ENCODE measurements at regions not wholly inside any gene's neighbourhood (a gene's known extent, or its start where the extent isn't known, plus 50 kb on each side); places are given as distances from the start of the nearest gene placed in this dataset.

DNA sequence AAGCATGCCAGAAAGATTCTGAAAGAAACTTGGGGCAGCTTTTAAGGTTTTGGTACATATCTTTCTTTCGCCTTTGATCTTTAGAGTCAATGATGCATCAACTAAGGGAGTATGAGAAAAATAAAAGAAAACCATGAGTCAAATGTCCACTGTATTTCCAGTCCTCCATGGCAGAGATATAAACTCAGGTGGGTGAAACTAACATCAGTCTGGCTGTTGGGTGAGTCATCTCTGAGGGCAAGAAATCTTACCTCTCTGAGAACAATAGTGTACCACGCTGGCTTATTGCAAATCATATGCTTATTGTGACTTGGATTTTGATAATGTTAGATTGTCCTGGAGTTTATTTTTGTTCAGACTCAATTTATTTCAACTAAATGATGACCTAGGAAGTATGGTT, 521.0 kb downstream of the PLCL1 start:
- DNase-seq = no peak

- no peak for DNase-seq
Measured at GRCh38 chr2:198324071-198324470, 519.7 kb downstream of the PLCL1 start.

DNA sequence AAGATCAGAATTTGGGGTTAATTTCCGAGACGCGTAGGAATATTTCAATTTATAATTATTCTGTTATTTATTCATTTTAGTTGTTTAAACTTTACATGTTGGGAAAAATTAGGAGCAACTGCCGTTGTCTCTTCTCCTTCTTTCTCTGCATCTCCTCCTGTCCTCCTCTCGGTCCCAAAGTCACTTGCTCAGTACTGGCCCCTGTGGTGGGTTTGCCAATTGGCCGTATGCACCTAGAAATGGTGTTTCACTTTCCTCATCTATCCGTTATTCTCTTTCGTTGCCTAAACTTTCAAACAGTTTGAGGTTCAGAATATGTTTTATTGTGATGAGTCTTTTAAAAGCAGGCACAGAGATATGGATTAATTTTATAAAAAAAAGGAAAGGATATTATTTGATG, 517.9 kb downstream of the PLCL1 start:
- DNase-seq = no peak

GRCh38 chr2:198321522-198322088, 517.2 kb downstream of the PLCL1 start:
- DNase-seq = no peak

- no peak for DNase-seq
Measured at GRCh38 chr2:198316852-198317396, 512.5 kb downstream of the PLCL1 start.

GRCh38 chr2:198315791-198316630, 511.6 kb downstream of the PLCL1 start:
- DNase-seq = no peak

- DNase-seq = peak; percentile 64
Measured at GRCh38 chr2:198314559-198315153, 510.3 kb downstream of the PLCL1 start.

- DNase-seq = no peak
Measured at GRCh38 chr2:198312596-198313483, 508.4 kb downstream of the PLCL1 start.

DNA sequence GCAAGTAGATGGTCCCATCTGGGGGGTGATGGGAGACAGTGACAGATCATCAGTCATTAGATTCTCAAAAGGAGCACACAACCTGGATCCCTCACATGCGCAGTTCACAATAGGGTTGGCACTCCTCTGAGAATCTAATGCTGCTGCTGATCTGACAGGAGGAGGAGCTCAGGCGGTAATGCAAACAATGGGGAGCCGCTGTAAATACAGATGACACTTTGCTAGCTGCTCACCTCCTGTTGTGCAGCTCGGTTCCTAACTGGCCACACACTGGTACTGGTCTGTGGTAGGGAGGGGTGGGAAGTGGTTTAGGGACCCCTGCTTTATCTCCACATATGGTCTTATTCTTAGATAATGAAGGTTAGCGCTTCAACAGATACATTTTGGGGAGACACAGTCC, 506.6 kb downstream of the PLCL1 start:
- no peak for DNase-seq

- DNase-seq = peak; percentile 50
Measured at GRCh38 chr2:198309673-198310280, 505.4 kb downstream of the PLCL1 start.

DNA sequence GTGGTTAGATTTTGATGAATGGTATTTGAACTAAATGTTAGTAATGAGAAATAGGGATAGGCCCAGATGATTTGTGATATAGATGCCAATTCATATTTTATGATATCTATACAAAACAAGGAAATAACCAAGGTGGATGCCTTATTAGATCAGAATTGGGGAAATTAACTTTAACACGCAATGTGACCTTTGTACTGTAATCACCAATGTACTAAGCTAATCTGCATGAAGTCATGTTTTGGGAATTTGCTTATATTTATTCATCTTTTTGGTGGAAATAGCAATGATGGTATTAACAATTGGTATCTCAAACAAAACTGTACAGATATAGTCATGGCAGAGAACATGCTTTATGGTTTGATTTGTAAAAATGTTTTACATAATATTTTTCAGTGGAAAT, 504.7 kb downstream of the PLCL1 start:
- no peak for DNase-seq

- no peak for DNase-seq
Measured at GRCh38 chr2:198308368-198308767, 504.0 kb downstream of the PLCL1 start.

DNA sequence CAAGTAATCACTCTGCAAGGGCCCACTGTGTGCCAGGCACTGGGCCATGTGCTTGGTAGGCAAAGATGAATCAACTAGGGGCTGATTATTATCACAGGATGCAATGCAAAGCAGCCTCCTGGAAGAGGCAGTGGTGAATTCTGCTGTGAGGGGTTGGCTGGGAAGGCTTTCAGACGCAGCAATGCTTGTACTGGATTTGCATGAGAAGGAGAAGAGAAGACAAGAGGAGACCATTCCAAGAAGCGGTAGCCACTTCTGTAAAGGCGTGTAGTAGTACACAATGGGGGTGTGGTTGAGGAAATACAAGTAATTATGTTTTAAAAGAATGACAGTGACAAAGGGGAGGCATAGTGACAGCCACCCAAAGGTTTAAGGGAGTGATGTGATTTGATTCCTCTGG, 502.7 kb downstream of the PLCL1 start:
- DNase-seq = no peak

GRCh38 chr2:198304859-198305258, 500.5 kb downstream of the PLCL1 start:
- no peak for DNase-seq

DNA sequence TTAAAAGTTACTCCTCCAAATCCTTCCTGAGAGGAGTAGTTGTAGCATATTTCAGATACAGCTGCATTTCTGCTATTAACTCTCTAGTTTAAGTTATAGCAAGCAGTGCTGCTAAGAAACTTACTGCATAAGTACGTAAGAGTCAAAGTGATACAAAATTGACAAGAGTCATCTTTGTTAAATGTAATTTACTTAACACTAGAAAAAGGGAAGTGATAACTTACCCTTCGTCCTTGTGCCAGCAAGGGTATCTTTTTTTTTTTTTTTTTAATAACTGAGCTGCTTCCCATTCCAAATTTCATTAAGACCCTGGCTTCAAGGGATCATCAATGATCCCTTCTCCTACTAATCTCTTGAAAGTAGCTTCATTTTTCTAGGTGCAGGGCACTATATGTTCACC, 493.0 kb downstream of the PLCL1 start:
- no peak for DNase-seq

- DNase-seq = peak; percentile 52
Measured at GRCh38 chr2:198296665-198297308, 492.4 kb downstream of the PLCL1 start.

DNA sequence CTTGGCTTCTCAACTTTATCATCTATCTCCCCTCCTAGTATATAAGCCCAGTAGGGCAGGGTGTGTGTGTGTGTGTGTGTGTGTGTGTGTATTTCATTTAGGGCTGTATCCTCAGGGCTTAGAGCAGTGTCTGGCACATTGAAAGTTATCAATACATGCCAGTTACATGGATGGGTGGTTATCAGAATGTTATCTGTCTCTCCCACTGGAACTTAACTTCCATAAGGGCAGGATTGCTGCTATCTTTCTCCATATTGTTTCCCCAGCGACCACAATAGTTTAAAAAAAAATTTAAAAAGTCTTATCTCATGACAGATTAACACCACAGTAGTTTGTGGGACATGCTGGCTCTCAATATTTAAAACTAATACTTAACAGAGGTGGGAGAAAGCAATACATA, 488.9 kb downstream of the PLCL1 start:
- no peak for DNase-seq

DNA sequence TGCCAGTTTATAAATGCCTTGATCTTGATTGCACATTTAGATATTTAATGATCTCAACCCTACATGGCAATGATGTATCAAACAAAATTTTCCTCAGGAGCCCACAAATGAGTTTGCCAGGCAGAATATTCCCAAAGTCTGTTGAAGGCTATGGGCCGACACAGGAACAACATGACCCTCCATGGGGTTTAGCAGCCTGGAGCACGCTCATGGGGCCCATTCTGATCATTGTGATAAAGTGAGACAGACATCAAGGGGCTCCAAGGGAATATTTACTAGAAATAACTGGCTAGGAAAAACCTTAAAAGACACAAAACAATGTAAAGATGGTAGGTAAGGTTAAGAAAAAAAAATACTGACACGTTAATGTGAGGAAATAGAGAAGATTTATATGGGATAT, 485.4 kb downstream of the PLCL1 start:
- no peak for DNase-seq

DNA sequence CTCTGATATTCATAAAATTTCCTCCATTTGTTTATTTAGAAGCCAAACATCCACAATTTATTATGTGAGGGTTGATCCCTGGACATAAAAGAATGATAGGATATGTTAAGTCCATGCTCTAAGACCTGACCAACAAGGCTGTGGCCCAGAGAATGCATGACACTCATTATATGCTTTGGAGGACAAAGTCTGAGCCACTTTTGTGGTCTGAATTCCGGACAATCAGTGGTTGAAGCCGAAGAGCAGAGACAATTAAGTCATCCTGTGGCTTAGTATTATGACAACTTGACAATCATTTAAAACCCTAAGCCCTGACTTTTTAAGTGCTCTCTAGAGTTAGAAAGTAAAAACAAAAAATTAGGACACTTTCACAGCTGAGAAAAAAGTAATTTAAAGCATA, 483.3 kb downstream of the PLCL1 start:
- no peak for DNase-seq

GRCh38 chr2:198285216-198285615, 480.8 kb downstream of the PLCL1 start:
- DNase-seq = no peak

GRCh38 chr2:198283146-198283545, 478.8 kb downstream of the PLCL1 start:
- DNase-seq = peak; percentile 21

GRCh38 chr2:198282061-198282460, 477.7 kb downstream of the PLCL1 start:
- no peak for DNase-seq

Measured in fibroblast of skin of back (primary cell).